Hepatocyte (in vitro differentiated cells): ENCODE measurements at regions not wholly inside any gene's neighbourhood (a gene's known extent, or its start where the extent isn't known, plus 50 kb on each side); places are given as distances from the start of the nearest gene placed in this dataset.

Source experiments
- DNase-seq: peaks from one replicate; pipeline ENCODE4 v3.0.0-alpha.2; 2016; ENCODE audit warnings: low spot score
- H2AFZ ChIP-seq: fragments of 200-600 bp; sonication (generic); 2 replicates; pipeline ENCODE4 v1.6.0; 2016; ENCODE audit warnings: antibody characterized with exemption, mild to moderate bottlenecking
- H3K27ac ChIP-seq: fragments of 200-600 bp; sonication (generic); 2 replicates; pipeline ENCODE4 v1.5.1; 2016; ENCODE audit warnings: mild to moderate bottlenecking
- H3K27me3 ChIP-seq: fragments of 200-600 bp; sonication (generic); 2 replicates; pipeline ENCODE4 v1.6.1; 2016
- H3K36me3 ChIP-seq: fragments of 200-600 bp; sonication (generic); replicated peaks from 2 replicates; pipeline ENCODE4 v1.5.1; 2016; ENCODE audit warnings: low read depth; ENCODE audit not compliant: insufficient read depth
- H3K4me1 ChIP-seq: fragments of 200-600 bp; sonication (generic); 2 replicates; pipeline ENCODE4 v1.5.1; 2016; ENCODE audit warnings: mild to moderate bottlenecking, moderate library complexity; ENCODE audit not compliant: insufficient read depth
- H3K4me2 ChIP-seq: fragments of 200-600 bp; sonication (generic); 2 replicates; pipeline ENCODE4 v1.6.0; 2016
- H3K4me3 ChIP-seq: fragments of 200-600 bp; sonication (generic); 2 replicates; pipeline ENCODE4 v1.5.1; 2016; ENCODE audit warnings: mild to moderate bottlenecking
- H3K79me2 ChIP-seq: fragments of 200-600 bp; sonication (generic); 2 replicates; pipeline ENCODE4 v1.6.0; 2017; ENCODE audit warnings: mild to moderate bottlenecking
- H3K9me2 ChIP-seq: fragments of 200-600 bp; sonication (generic); replicated peaks from 2 replicates; pipeline ENCODE4 v1.6.0; 2017; ENCODE audit warnings: mild to moderate bottlenecking; ENCODE audit not compliant: insufficient read depth
- H3K9me3 ChIP-seq: fragments of 200-600 bp; sonication (generic); 2 replicates; pipeline ENCODE4 v1.5.1; 2016; ENCODE audit warnings: low read depth, mild to moderate bottlenecking
- H4K20me1 ChIP-seq: fragments of 200-600 bp; sonication (generic); 2 replicates; pipeline ENCODE4 v1.6.0; 2016; ENCODE audit warnings: mild to moderate bottlenecking; ENCODE audit not compliant: insufficient read depth, poor library complexity, severe bottlenecking
- CTCF ChIP-seq: fragments of 200-600 bp; sonication (generic); IDR thresholded peaks from 2 replicates; pipeline ENCODE4 v1.5.1; 2016; ENCODE audit warnings: antibody characterized with exemption, mild to moderate bottlenecking; ENCODE audit not compliant: poor library complexity
- EZH2 ChIP-seq: fragments of 200-600 bp; sonication (generic); IDR thresholded peaks from 2 replicates; pipeline ENCODE4 v1.6.1; 2016; ENCODE audit warnings: antibody characterized with exemption, mild to moderate bottlenecking, borderline replicate concordance
- EZH2phosphoT487 ChIP-seq: fragments of 200-600 bp; sonication (generic); IDR thresholded peaks from one replicate; pipeline ENCODE4 v1.6.1; 2018; ENCODE audit warnings: antibody characterized with exemption, mild to moderate bottlenecking, low read depth, moderate library complexity; ENCODE audit not compliant: unreplicated experiment, severe bottlenecking
- WGBS: methylation state at CpG from one replicate; pipeline ENCODE4 v1.1.6; 2016; ENCODE audit warnings: low lambda C conversion rate; ENCODE audit errors: missing lambda C conversion rate; 5-methylcytosine and 5-hydroxymethylcytosine counted together

- Histone ChIP-seq H2AFZ (no peak overlapping the region), H3K4me1 (no peaks in the 10 kb centered on the region), H4K20me1 (no peaks in the 10 kb centered on the region), H3K79me2 (no peaks in the 10 kb centered on the region), H3K27me3 (no peaks in the 10 kb centered on the region), H3K4me3 (no peak overlapping the region), H3K9me2 (no peaks in the 10 kb centered on the region), H3K4me2 (no peak overlapping the region), H3K36me3 (no peaks in the 10 kb centered on the region), H3K9me3 (no peaks in the 10 kb centered on the region), H3K27ac (peak overlapping the region; percentile 65)
- WGBS: 97% methylated on average over 2 of the region's 2 CpGs
- DNase-seq: peak; percentile 5
- TF ChIP-seq EZH2: no peak
- no peak for TF ChIP-seq EZH2phosphoT487
- TF ChIP-seq CTCF: no peak
Measured at GRCh38 chr14:44317441-44317746, 189.7 kb downstream of the FSCB start.

- Histone ChIP-seq H3K9me3 (no peaks in the 10 kb centered on the region), H3K4me3 (no peak overlapping the region), H3K36me3 (no peaks in the 10 kb centered on the region), H3K27me3 (no peaks in the 10 kb centered on the region), H3K79me2 (no peaks in the 10 kb centered on the region), H3K27ac (peak overlapping the region; percentile 78), H2AFZ (no peak overlapping the region), H3K4me2 (no peak overlapping the region), H3K4me1 (no peaks in the 10 kb centered on the region), H3K9me2 (no peaks in the 10 kb centered on the region), H4K20me1 (no peaks in the 10 kb centered on the region)
- peak; percentile 85 for DNase-seq
- WGBS: 56% methylated on average over 7 of the region's 7 CpGs
- TF ChIP-seq EZH2phosphoT487 (no peak), EZH2 (no peak), CTCF (no peak)
Measured at GRCh38 chr14:44316647-44317440, 190.2 kb downstream of the FSCB start.

GRCh38 chr14:44309331-44309730 is 197.8 kb downstream of the FSCB start:
- H3K79me2 ChIP-seq: no peaks in the 10 kb centered on the region
- no peak overlapping the region for H2AFZ ChIP-seq
- no peak overlapping the region for H3K4me2 ChIP-seq
- H3K9me3 ChIP-seq: no peaks in the 10 kb centered on the region
- no peak overlapping the region for H3K27ac ChIP-seq
- no peak for DNase-seq
- H3K4me3 ChIP-seq: no peak overlapping the region
- no peaks in the 10 kb centered on the region for H3K4me1 ChIP-seq
- TF ChIP-seq CTCF: no peak
- no peaks in the 10 kb centered on the region for H3K27me3 ChIP-seq
- H3K9me2 ChIP-seq: no peaks in the 10 kb centered on the region
- H4K20me1 ChIP-seq: no peaks in the 10 kb centered on the region
- WGBS: 89% methylated on average over 1 of the region's 1 CpG
- no peaks in the 10 kb centered on the region for H3K36me3 ChIP-seq

GRCh38 chr14:44300916-44301315 is 206.2 kb downstream of the FSCB start:
- no peak overlapping the region for H2AFZ ChIP-seq
- no peak for TF ChIP-seq EZH2
- no peaks in the 10 kb centered on the region for H3K9me3 ChIP-seq

More at GRCh38 chr14:44300916-44301315, 206.2 kb downstream of the FSCB start:
- no peaks in the 10 kb centered on the region for H3K36me3 ChIP-seq
- DNase-seq: no peak
- no peak overlapping the region for H3K4me2 ChIP-seq
- no peaks in the 10 kb centered on the region for H3K9me2 ChIP-seq
- H3K79me2 ChIP-seq: no peaks in the 10 kb centered on the region
- H3K27ac ChIP-seq: no peak overlapping the region
- H3K4me3 ChIP-seq: no peak overlapping the region
- no peaks in the 10 kb centered on the region for H4K20me1 ChIP-seq
- no peaks in the 10 kb centered on the region for H3K4me1 ChIP-seq
- no peaks in the 10 kb centered on the region for H3K27me3 ChIP-seq
